ENCODE measurements at regions not wholly inside any gene's neighbourhood (a gene's known extent, or its start where the extent isn't known, plus 50 kb on each side); places are given as distances from the start of the nearest gene placed in this dataset.

DNA sequence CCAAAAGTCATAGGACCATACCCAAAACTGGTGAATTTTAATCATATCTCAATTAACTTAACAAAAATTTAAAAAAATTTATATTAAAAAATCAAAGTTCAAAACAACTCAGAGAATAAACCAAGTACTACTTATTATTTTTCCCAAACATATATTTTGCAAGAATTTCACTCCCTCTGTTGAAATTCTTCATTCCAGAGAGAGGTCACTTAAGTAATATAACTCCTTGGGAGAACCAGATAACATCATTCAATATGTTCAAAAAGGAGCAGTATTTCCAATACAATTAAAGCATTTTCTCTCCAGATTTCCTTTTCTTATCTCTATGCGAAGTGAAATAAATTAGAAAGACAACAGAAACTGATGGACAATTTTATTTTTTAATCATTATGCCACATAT is 165.9 kb upstream of the RND3 start:
- TF ChIP-seq, protein P1, sequence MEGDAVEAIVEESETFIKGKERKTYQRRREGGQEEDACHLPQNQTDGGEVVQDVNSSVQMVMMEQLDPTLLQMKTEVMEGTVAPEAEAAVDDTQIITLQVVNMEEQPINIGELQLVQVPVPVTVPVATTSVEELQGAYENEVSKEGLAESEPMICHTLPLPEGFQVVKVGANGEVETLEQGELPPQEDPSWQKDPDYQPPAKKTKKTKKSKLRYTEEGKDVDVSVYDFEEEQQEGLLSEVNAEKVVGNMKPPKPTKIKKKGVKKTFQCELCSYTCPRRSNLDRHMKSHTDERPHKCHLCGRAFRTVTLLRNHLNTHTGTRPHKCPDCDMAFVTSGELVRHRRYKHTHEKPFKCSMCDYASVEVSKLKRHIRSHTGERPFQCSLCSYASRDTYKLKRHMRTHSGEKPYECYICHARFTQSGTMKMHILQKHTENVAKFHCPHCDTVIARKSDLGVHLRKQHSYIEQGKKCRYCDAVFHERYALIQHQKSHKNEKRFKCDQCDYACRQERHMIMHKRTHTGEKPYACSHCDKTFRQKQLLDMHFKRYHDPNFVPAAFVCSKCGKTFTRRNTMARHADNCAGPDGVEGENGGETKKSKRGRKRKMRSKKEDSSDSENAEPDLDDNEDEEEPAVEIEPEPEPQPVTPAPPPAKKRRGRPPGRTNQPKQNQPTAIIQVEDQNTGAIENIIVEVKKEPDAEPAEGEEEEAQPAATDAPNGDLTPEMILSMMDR (IDR thresholded peaks at IDR 0.05; ENCODE audit: extremely low read depth in 1 of 2, insufficient read depth in 1 of 2, low read depth in 1 of 2, low read length in 2 of 2) = no peak
- TF ChIP-seq POLR2A (IDR thresholded peaks at IDR 0.05; ENCODE audit: low read depth, low read length) = no peak
- TF ChIP-seq POLR2AphosphoS5 (IDR thresholded peaks at IDR 0.05; ENCODE audit: insufficient read depth, low read depth, low read length) = no peak
- no peak for TF ChIP-seq JUN (IDR thresholded peaks at IDR 0.05; ENCODE audit: borderline replicate concordance, insufficient read depth, insufficient read length, low read depth)
- TF ChIP-seq EZH2 (IDR thresholded peaks at IDR 0.05; ENCODE audit: borderline replicate concordance, low read depth, low read length, severe bottlenecking) = no peak
- no peak for TF ChIP-seq MYC (IDR thresholded peaks at IDR 0.05; ENCODE audit: low read depth, low read length)

All from endothelial cell of umbilical vein (primary cell).